Mesothelial cell of epicardium (in vitro differentiated cells): ENCODE measurements at regions not wholly inside any gene's neighbourhood (a gene's known extent, or its start where the extent isn't known, plus 50 kb on each side); places are given as distances from the start of the nearest gene placed in this dataset.
"Not testable (repeated sequence)": the region's sequence is repeated elsewhere in the genome, so short reads cannot be mapped to it uniquely, and the experiment has no call there.

ENCODE experiments used
- DNase-seq, 2 experiments: peaks; one replicate each; pipeline ENCODE4 v3.0.0; 2021; ENCODE audit warnings: low spot score in 2 of 2; ENCODE audit not compliant: unreplicated experiment in 2 of 2
- H3K27ac Mint-ChIP-seq: 2 replicates; pipeline ENCODE4 v1.8.0; 2021; ENCODE audit warnings: mixed read lengths
- H3K27me3 Mint-ChIP-seq: 2 replicates; pipeline ENCODE4 v1.8.0; 2021; ENCODE audit warnings: low read depth, mixed read lengths
- H3K36me3 Mint-ChIP-seq: 2 replicates; pipeline ENCODE4 v1.8.0; 2021; ENCODE audit warnings: mixed read lengths
- H3K4me1 Mint-ChIP-seq: 2 replicates; pipeline ENCODE4 v1.8.0; 2021; ENCODE audit warnings: mixed read lengths
- H3K4me3 Mint-ChIP-seq: 2 replicates; pipeline ENCODE4 v1.8.0; 2021; ENCODE audit warnings: mild to moderate bottlenecking, moderate library complexity, mixed read lengths
- H3K9me3 Mint-ChIP-seq: 2 replicates; pipeline ENCODE4 v1.8.0; 2021; ENCODE audit warnings: mixed read lengths
- TF ChIP-seq, protein P1 (sequence below): fragments of 200-600 bp; sonication (generic); IDR thresholded peaks from one replicate; pipeline ENCODE4 v1.5.0; 2021; ENCODE audit warnings: antibody characterized with exemption; ENCODE audit not compliant: unreplicated experiment

DNA sequence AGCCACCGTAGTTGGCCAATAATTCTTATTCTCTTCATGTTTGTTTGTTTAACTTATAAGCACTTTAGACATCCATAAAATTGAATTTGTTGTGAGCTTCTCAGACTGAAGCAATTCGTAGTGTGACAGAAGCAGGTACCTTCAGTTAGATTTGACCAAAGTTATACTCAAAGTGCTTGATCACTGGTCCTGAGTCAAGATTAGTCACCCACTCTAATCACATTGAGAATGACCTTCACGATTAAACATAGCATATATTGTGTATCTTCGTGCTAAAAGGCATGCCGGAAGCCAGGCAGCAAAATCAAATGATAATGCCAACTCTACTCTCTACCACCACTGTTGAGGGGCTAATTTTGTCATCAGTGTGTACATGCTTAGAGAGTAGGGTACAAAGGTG lies 763.7 kb upstream of the MBL2 start:
- Mint-ChIP-seq H3K27me3 (no peaks in the 10 kb centered on the region), H3K36me3 (no peaks in the 10 kb centered on the region), H3K4me3 (no peak overlapping the region), H3K4me1 (peaks cover 5% of the 10 kb centered on the region), H3K9me3 (peaks cover 5% of the 10 kb centered on the region), H3K27ac (no peak overlapping the region)
- TF ChIP-seq, protein P1, sequence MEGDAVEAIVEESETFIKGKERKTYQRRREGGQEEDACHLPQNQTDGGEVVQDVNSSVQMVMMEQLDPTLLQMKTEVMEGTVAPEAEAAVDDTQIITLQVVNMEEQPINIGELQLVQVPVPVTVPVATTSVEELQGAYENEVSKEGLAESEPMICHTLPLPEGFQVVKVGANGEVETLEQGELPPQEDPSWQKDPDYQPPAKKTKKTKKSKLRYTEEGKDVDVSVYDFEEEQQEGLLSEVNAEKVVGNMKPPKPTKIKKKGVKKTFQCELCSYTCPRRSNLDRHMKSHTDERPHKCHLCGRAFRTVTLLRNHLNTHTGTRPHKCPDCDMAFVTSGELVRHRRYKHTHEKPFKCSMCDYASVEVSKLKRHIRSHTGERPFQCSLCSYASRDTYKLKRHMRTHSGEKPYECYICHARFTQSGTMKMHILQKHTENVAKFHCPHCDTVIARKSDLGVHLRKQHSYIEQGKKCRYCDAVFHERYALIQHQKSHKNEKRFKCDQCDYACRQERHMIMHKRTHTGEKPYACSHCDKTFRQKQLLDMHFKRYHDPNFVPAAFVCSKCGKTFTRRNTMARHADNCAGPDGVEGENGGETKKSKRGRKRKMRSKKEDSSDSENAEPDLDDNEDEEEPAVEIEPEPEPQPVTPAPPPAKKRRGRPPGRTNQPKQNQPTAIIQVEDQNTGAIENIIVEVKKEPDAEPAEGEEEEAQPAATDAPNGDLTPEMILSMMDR: no peak
- DNase-seq: no peak

GRCh38 chr10:53534428-53534827 lies 761.8 kb upstream of the MBL2 start:
- H3K4me1 Mint-ChIP-seq: peaks cover 18% of the 10 kb centered on the region
- H3K9me3 Mint-ChIP-seq: peaks cover 5% of the 10 kb centered on the region
- no peak overlapping the region for H3K27ac Mint-ChIP-seq
- no peak overlapping the region for H3K4me3 Mint-ChIP-seq
- no peaks in the 10 kb centered on the region for H3K36me3 Mint-ChIP-seq
- no peak for DNase-seq
- TF ChIP-seq, protein P1: no peak
- no peaks in the 10 kb centered on the region for H3K27me3 Mint-ChIP-seq

DNA sequence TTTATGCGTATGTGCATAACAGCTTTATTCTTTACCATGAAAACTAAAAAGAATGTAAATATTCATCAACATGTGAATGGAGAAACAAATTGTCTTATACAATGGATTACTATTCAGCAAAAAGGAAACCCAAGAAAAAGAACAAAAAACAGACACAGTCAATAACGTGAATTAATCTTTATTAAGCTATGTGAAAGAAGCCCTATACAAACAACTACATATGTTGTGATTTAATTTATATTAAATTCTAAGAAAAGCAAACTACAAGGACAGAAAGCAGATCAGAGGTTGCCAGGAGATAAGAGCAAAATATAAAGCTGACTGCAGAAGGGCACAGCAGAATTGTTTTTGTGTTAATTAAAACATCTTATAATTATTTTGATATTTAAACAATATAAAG lies 756.4 kb upstream of the MBL2 start:
- no peaks in the 10 kb centered on the region for H3K36me3 Mint-ChIP-seq
- no peaks in the 10 kb centered on the region for H3K27me3 Mint-ChIP-seq
- H3K9me3 Mint-ChIP-seq: no peaks in the 10 kb centered on the region
- DNase-seq: no peak
- H3K27ac Mint-ChIP-seq: no peak overlapping the region
- TF ChIP-seq, protein P1: no peak
- H3K4me3 Mint-ChIP-seq: no peak overlapping the region
- peaks cover 20% of the 10 kb centered on the region for H3K4me1 Mint-ChIP-seq

- Mint-ChIP-seq H3K4me3 (no peak overlapping the region), H3K9me3 (peaks cover 37% of the 10 kb centered on the region), H3K4me1 (no peaks in the 10 kb centered on the region), H3K27ac (no peak overlapping the region), H3K36me3 (peaks cover 8% of the 10 kb centered on the region), H3K27me3 (no peaks in the 10 kb centered on the region)
- TF ChIP-seq, protein P1: no peak
- DNase-seq: no peak
These were observed 748.5 kb upstream of the MBL2 start for GRCh38 chr10:53521046-53521445.

GRCh38 chr10:53508197-53508596 lies 735.6 kb upstream of the MBL2 start:
- no peaks in the 10 kb centered on the region for H3K36me3 Mint-ChIP-seq
- H3K4me1 Mint-ChIP-seq: peaks cover 8% of the 10 kb centered on the region
- H3K27me3 Mint-ChIP-seq: no peaks in the 10 kb centered on the region
- TF ChIP-seq, protein P1: no peak
- peaks cover 9% of the 10 kb centered on the region for H3K9me3 Mint-ChIP-seq
- DNase-seq: no peak
- H3K4me3 Mint-ChIP-seq: no peak overlapping the region
- no peak overlapping the region for H3K27ac Mint-ChIP-seq

- not testable (repeated sequence) for H3K4me1 Mint-ChIP-seq, H3K9me3 Mint-ChIP-seq, H3K4me3 Mint-ChIP-seq, H3K27me3 Mint-ChIP-seq, DNase-seq, H3K36me3 Mint-ChIP-seq, H3K27ac Mint-ChIP-seq
These were observed 731.9 kb upstream of the MBL2 start for GRCh38 chr10:53504492-53504891.
